GM19351 (cell line): ENCODE measurements at regions not wholly inside any gene's neighbourhood (a gene's known extent, or its start where the extent isn't known, plus 50 kb on each side); places are given as distances from the start of the nearest gene placed in this dataset.

ENCODE experiments used
- ATAC-seq: cut with Tn5 transposase; IDR thresholded peaks from one replicate; pipeline ENCODE4 v1.9.1; 2021; ENCODE audit warnings: mild to moderate bottlenecking, moderate library complexity; ENCODE audit not compliant: unreplicated experiment

DNA sequence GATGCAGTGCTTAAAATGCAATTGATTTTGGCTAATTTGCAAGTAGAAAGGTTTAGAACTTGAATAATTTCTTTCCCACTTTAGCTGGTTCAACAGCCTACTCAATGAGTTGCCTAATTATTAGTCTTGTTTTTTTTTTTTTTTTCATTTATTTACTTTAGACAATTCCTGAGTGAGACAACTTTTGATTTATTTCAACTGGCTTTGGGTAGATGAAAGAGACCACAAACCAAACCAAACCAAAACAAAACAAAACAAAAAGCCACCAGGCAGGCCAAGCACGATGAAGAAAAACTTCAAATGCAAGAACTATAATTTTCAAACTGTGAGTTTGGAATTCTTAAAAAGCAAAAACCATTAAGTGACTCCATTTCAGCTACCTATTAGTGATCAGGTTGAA is 469.9 kb downstream of the GBE1 start:
- no peak for ATAC-seq

DNA sequence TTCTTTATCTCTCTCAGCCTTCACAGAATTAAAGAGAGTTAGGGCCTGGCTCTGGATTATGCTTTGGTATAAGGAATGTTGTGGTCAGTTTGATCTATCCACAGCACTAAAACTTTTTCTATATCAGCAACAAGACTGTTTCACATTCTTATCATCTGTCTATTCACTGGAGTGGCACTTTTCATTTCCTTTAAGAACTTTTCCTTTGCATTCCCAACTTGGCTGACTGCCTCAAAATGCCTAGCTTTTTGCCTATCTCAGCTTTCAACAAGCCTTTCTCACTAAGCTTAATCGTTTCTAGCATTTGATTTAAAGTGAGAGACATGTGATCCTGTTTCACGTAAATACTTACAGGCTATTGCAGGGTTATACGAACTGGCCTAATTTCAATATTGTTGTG is 471.8 kb downstream of the GBE1 start:
- ATAC-seq: no peak

DNA sequence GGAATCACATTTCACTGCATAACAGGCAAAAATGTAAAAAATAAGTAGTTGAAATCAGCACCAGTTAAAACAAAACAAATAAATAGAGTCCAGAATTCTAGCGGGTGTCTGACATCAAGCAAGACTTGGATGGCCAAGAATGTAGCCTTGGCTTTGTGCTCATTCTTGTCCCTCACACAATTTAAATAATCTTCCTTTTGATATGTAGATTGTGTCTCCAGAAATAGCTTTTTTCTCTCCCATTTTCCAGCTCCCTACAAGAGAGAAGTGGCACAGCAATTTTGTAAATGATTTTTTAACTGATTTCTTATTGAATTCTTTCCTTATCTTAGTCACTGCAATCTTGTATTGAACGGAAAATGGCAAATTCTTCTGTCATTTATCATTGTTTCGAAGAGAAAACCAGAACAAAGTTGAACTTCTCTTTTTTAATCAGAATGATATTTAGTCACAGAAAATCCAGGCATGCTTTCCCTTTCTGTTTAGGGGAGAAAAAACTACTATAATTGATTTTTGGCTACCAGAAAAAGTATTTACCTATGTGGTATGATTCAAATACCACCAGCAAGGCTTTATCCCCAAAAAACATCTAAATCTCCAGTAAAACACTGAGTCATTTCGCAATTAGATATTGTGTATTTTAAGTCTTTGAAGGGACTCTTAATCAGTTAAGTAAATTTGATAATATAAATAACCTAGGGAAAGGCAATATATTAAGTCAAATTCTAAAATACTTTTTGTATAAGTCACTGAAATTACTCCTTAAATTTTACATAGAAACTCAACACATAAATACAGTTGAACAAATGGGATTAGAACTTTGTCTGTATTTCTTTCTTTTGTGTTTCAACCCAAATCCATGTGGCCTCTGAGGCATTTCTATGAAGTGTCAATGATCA is 481.7 kb downstream of the GBE1 start:
- ATAC-seq: no peak

DNA sequence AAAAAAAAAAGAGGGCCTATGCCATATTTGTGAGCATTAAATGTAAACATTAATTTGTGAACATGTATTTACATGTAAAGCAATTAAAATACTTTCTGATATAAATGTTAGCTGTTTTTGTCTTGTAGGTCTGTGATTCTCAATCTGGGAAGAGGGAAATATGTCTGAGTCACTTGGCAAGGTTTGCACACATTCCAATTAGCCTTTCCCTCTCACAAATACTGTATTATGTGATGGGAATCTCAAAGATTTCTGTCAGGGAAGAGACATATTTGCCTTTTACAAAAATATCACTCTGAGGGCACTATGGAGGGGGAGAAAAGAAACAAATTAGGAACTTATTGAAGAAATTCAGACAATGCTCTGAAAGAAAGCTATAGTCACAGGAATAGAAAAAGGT is 483.6 kb downstream of the GBE1 start:
- no peak for ATAC-seq

DNA sequence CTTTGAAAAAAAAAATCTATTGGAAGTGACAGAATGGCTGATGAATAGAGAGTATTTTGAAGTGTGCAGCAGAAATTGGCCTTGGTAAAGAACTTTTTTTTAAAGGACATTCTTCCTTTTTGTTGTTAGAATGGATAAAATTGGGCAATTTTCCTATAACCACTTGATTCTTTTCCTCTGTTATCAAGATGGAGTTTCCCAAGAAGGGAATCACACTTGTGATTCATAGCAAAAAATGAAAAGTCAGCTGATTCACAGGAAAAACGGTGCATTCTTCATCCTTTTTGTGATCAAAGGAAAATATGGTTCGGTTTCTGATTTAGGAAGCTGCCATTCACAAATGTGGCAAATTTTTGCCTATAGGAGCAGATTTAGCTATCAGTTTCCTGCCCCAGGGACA is 486.8 kb downstream of the GBE1 start:
- ATAC-seq: no peak

DNA sequence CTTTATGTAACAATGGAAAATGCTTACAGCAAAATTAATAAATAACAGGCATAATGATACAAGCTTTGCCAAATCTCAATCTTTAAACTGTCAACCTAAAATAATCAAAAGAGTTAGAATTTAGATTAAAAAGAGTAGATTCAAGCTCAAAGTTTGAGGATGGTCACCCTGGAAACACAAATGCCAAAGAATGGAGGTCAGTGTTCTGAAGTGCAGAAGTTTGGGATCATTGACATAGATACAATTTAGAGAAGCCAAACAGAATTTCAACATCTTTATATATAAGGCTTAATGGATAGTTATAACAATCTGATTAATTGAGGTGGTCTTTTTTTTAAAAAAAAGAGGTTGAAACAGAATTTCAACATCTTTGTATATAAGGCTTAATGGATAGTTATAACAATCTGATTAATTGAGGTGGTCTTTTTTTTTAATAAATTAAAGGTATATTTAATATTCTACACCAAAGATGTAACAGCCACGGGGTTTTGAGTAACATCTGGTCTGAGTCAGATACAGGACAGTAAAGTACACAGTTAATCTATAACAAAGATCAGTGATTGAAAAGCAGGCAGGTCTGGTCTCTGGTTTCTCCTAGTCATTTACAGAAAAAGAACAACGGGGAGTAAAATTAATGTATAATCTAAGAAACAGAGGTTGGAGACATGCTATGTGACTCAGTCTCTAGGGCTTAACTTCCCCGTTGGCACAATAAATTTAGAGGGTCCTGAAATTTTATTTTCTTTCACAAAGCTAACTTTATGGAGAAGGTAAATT is 490.7 kb downstream of the GBE1 start:
- ATAC-seq: no peak

DNA sequence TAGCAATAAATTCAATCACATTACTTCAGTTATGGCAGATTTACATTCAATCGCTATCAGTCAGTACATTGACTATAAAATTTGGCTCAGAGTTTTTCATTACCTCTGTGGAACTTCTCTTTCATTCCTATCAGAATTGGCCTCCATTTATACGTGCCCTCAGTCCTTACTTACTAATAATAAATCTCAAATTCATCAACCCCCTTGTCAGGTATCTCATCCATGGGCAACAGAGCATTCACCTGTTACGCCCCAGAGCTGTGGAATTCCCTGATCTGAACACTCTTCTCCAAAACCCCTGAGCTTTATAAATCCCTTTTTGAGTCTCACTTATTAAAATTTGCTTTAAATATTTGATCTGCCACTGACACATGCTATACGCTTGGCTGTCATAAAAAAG is 492.9 kb downstream of the GBE1 start:
- no peak for ATAC-seq

DNA sequence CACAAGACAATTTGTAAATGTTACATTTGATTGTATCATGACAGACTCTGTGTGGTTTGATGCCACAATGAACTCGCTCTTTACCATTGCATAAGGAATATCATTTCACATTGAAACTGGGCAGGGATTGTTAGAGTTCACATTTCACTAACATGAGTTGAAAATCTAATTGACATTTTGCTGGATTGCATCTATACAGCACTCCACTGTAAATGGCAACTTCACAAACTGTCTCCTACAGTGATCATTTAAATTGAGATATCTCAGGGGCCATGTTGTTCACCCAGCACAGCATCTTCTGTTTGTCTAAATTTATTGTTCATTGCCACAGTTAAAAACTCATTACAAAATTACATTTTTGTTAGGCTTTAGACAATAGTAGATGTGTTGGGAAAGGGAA is 499.4 kb downstream of the GBE1 start:
- ATAC-seq: no peak

DNA sequence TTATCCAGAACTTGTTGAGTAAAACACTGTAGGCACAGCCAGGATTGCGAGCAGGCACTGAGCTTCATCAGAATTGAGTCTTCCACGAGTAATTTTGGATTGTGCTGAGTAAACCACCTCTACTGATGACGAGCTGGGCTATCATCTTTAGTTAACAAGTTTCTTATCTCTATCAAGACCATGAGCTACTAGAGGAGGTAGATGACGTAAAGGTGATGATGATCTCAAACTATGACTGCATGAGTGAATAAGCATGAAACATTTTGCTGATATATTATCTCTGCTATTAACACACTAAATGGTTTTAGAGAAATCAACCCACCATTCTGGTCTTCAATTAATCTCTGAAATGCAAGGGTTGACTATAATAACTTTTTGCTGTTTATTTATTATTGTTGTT is 506.0 kb downstream of the GBE1 start:
- ATAC-seq: no peak

DNA sequence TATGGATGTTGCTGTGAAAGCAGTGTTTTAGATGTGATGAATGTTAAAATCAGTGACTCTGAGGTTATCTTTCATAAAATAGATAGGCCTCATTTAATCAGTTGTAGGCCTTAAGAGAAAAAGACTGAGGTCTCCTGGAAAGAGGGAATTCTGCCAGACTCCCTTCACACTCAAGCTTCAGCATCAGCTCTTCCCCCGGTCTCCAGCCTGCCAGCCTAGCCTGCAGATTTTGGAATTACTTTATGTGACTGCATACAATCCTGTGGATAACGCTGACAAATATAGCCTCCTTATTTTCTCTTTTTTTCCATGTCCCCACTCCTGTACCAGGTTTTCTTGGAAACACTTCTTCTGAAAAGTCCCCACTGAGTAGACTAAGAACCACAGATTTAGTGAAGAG is 510.3 kb downstream of the GBE1 start:
- ATAC-seq: no peak

DNA sequence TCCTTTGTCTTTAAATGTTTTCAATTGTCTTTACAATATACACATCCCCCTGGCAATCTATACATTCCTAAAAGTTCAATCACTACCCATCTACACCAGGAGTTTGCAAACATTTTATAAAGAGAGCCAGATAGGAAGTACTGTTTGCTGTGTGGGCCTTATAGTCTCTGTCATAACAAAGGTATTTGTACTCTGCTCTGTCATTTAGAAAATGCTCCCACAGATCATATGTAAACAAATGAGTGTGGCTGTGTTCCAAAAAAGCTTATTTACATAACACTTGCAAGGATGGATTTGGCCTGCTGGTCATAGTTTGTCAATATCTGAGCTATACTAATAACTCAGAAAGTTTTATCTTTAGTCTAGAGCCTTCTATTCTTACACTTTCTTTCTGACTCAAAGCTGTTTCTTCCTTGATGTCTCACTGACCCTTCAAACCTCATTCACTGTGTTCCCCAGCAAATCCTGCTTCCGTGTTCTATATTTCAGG is 511.9 kb downstream of the GBE1 start:
- no peak for ATAC-seq

DNA sequence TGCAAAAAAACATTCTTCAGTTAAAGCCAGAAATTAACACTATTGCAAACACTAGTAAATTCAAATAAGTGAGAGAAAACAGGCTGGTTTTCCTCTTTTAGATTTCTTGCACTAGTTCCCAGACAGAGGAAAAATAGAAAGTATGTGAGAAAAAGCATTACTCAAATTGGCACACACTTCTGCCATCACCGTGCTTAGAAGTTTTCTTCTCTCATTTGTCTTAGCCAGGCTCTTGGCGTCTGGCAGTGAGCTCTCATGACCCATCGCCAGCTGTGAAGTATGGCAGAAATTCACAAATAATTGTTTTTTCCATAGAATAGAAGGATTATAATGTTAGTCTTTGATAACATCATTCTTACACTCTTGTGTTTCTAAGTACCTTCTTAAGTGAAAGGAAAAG is 515.9 kb downstream of the GBE1 start:
- ATAC-seq: no peak

DNA sequence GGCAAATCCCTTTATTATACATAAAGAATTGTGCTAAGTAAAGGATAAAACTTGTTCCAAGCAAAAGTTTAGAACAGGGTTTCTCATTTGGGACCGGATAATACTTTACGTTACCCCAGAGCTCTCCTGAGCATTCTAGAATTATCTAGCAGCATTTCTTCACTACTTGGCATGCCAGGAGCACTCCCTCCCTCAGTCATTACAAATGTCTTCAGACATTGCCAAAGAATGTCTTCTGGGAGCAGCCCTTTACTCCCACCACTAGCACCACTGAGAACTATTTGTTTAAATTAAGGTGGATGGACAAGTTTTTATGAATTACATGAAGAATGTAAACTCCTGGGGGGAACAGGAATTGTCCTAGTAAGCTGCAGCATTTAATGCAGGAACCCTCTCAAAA is 516.4 kb downstream of the GBE1 start:
- no peak for ATAC-seq

DNA sequence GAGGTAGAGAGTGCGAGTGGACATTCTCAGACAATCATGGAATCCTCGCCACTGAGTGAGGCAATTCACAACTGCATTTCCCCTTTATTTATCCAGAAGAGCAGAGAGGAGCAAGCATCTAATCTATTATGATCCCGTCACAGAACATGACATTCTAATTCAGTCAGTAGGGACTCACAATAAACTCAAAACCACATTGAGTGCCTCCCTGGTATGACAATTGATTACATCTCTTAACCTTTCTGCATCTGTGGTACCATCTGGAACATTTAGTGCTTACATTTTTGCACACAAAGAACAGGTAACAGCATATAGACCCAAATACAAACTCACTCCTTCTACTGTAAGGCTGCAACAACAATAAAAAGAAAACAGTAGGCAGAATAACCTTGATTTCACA is 517.2 kb downstream of the GBE1 start:
- ATAC-seq: no peak

DNA sequence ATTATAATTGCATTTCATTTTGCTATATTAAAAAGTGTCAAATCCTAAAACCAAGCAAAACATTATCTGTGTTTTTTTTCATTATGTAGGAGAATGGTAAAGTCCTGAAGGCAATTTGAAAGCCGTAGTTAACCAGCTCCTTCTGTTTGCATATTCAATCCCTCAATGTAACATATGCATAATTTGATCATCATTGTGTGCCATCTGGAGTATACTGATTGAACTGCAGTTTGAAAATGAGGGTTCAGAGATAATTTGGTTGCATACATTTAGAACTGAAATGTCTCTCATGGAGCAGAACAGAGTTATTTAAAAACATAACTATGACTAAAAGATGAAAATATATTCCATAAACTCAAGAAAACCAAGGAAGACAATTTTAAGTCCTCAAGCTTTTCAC is 518.6 kb downstream of the GBE1 start:
- peak; percentile 54 for ATAC-seq

DNA sequence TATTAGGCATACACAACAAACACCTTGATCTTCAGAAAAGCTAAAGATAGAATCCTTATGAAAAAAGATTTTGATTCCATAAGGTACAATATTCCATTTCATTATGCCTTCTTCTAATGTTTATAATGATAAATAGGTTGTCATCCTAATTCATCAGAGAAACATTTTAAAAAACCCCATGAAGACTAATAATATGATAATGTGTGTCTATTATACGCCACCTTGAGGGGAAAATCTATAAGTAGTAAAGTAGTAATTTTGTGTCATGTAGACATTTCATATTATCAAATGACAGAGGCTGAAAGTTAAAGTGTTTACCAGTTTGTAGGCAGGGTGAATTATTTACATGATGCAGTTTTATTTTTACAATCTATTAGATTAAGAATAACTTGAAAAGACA is 524.3 kb downstream of the GBE1 start:
- no peak for ATAC-seq

DNA sequence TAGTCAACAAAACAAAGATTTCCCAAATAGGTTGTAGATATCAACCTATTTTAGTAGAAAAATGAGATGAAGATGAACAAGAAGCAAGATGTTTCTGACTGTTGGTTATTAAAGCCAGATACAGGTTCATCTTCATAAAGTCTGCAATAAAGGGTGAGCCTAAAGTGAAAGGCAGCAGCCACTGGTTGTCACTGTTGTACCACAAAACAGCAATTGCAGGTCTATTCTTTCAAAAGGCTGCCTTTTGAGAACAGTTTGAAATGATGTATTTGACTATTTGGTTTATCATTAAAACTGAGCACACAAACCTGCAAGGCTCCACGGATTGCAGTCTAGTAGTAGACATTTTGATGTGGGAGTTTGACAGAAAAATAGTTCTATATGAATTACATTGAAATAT is 543.4 kb downstream of the GBE1 start:
- no peak for ATAC-seq

DNA sequence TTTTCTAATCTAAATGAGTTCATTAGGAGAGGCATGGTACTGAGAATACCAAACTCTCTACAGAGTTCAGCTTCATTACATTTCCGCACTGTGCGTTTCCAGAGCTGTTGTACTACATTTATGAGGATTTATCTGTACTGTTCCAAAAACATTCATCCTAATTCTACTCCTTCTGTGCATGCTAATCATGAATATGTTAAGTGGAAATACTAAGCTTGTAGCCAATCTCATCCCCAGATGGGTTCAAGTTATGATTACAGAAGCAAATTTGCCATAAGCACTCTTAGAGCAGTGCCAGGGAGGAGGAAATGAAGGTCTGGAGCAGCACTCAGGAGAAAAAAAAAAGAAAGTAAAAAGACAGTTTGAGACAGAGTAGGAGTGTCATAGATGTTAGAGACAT is 544.3 kb downstream of the GBE1 start:
- ATAC-seq: no peak

DNA sequence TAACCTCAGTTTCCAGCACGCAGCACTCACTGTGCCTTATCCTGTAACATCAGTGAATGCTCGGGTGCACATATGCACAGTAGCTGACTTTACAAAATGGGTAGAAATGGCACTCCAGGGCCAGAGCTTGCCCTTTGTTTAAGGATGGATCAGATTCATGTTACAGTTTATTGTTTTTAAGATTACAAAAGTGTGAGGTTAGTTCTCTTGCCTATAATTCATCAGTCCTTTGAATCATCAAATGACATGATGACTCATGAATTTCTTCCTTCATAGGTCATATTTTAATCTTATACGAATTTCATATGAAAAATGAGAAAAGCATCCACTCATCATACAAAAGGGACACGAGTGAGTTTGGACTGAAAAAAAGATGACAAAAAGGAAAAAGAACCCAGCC is 545.3 kb downstream of the GBE1 start:
- ATAC-seq: no peak

DNA sequence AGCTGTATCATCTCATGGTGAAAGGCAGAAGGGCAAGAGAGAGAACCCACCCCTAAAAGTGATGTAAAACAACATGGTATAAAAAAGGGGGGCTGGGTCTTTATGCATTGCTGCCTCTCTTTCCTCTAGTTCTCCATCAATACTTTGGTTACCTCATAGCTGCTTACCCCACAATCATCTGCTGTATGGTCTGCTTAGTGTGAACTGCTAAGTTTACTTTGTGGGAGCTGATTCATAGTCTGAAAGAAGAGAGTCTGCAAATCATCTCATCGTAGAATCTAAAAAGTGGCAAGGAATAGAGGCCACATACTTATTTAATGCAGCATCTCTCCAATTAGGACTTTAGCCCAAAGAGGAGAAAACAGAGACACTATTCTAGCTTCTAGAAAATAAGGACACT is 546.8 kb downstream of the GBE1 start:
- ATAC-seq: no peak

DNA sequence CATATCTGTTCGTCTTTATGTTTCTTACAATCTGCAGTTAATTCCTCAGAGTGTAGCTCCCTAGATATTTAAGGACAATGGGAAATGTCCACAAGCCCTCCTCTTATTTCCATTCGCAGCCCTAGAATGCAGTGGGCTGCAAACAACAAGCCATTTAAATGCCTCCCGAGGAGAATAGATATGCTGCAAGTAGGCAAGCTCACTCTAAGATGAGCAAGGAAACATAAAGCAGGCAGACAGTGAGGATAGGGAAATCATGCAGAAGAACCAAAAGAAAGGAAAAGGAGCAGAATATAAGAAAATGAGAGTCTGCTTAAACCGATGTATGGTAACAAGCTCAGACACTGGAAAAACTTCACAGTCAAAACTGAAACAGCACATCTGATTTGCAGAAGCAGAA is 561.9 kb downstream of the GBE1 start:
- ATAC-seq: no peak

DNA sequence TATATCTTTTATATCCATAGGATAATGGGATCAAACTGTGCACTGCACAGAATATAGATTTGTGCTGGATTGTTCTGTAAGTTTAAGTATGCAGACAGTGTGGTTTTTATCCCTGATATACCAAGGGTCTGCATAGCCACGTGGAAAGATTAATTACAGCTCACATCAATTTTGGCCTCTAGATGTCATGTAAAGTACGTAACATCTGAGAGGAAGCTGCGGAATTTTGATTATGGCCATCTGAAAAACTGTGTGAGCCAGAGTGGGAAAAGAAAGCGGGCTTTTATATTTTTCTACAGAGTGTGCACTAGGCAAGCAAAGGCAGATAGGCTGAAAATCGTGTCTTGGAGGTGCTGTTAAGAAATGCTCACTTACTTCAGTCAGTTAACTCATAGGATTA is 562.7 kb downstream of the GBE1 start:
- ATAC-seq: no peak
